NCI-H1436 treated with DMSO at 0.1 percent for 48 hours (cell line): ENCODE measurements at regions not wholly inside any gene's neighbourhood (a gene's known extent, or its start where the extent isn't known, plus 50 kb on each side); places are given as distances from the start of the nearest gene placed in this dataset.

Experiments
- DNase-seq: peaks from one replicate; lab custom pipeline; 2025; lab: John Stamatoyannopoulos, UW

- DNase-seq, result no peak
Observed at GRCh38 chr9:107721705-107722245, 232.2 kb upstream of the KLF4 start.

DNA sequence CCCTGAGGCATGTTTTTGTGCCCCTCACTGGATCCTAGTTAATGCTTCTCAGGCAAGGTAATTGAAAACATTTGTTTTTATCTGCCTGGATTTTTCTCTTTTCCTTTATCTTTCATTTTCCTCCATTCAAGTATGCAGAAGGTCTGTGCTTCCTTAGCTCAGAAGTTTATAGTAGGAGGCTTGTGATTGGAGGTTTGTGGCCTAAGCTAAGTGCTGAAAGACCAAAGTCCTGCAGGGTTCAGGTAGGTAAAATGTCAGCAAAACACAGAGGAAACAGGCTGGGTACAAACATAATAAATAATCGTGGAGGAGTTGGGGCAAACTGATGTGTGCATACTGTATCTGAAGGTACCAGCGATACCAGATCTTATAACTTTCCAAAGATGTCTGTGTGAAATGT, 230.9 kb upstream of the KLF4 start:
- no peak for DNase-seq

GRCh38 chr9:107717529-107718314, 228.2 kb upstream of the KLF4 start:
- no peak for DNase-seq

DNA sequence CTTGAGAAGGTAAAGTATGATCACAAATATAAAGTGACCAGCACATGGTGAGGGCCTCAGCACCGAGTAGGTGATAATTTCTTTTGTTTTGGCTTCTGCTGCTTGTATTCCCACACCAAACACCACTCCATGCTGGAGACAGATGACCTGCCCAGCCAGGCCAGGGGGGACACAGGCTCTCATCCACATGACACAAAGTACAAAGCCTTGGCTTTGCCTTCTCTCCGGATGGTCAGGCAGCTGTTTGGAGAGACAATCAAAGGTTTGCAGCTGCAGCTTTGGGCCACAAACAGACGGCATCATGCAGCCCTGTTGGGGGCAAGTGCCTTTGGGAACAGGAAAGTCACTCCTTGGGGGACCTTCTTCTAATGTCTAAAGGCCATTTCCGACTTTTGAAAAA, 226.2 kb upstream of the KLF4 start:
- no peak for DNase-seq

GRCh38 chr9:107713470-107713869, 223.9 kb upstream of the KLF4 start:
- DNase-seq, result no peak

- DNase-seq, result no peak
Observed at GRCh38 chr9:107712390-107712789, 222.8 kb upstream of the KLF4 start.

DNA sequence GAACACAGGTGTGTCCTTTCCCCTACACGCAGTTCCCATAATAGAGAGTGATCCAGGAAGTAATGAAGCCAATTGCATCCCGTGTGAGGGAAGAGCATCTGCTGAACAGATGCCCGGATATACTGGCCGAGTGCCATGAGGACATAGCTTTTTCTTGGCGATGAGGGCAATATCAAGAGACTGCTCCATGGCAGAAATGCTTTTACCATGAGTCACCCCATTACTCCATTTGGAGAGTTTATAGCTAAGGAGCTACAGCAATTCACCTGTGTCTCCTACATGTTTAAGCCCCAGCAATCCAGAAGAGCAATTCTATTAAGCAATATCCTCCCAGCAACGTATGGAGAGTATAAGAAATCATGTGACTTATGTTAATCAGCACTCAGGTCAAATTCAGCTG, 222.0 kb upstream of the KLF4 start:
- DNase-seq, result no peak

DNA sequence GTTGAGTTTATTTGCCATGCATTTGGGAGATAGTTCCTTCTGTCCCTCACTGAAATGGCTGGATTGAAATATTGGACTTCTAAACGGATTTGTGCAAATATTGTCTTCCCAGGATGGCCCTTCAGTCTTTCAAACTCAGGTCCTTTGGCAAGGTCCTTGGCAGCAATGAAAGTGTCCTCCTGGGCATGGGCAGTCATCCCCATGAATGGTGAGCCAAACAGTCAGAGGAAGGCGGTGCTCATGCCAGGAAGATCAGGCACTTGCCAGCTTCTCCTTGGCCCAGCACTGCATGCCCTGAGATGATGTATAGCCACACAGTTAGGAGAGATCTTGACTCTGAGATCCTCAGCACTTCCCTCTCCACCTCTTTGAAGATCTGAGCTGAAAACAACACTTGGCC, 221.4 kb upstream of the KLF4 start:
- DNase-seq, result no peak

GRCh38 chr9:107710546-107710945, 221.0 kb upstream of the KLF4 start:
- DNase-seq, result no peak

GRCh38 chr9:107708791-107709190, 219.2 kb upstream of the KLF4 start:
- no peak for DNase-seq

- DNase-seq, result no peak
Observed at GRCh38 chr9:107707915-107708441, 218.4 kb upstream of the KLF4 start.

DNA sequence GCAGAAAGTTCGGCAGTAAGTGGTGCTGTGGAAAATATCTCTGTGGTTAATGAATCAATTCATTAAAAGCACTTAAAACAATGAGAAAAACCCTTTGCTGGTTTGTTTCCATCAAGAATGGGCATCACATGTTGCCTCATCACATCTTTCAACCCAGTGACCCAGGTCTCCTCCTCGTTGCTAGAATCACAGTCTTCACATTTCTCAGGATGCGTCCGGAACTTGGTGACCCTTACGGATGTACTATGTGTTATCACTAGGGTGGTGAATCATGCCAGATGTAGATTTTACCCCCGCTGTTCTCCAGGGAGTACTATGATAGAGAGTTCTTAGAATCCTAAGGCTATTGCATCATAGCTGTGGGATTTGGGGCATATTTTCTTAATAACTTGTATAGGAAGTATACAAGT, 217.9 kb upstream of the KLF4 start:
- no peak for DNase-seq

- no peak for DNase-seq
Observed at GRCh38 chr9:107706701-107707427, 217.3 kb upstream of the KLF4 start.

DNA sequence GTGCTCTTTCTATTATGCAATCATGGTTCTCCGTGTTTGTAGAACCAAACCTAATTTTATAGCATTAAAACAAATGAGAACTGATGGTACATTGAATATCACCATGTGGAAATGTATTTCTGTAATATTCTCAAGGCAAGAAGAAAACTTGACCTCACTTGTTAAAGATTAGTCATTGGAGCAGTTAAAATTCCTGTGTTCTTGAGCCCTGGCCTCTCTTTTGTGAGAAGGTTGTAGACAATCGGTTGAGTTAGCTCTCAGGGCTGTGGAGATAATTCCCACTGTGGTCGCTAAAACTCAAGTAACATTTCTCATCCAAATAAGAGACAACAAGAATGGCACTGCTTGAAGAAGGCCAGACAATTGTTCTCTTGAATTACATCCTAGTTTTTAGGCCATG, 216.0 kb upstream of the KLF4 start:
- no peak for DNase-seq

DNA sequence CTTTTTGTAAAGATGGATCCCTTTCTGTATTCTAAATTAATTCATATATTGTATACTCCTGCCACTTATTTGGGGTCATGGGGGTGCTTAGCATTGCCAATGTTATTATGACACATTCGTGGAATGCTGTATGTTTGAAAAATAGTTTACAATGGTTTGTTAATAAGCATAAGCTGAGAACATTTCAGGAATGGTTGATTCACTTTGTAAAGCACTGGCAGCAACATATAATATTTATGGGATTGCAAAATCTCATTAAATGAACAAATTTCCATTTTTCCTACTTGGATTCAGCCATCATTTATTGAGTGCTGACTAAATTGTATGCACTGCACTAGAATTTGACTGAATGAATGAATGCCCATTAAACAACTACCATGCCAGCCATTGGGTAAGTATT, 215.2 kb upstream of the KLF4 start:
- DNase-seq, result no peak

- DNase-seq, result no peak
Observed at GRCh38 chr9:107703651-107704050, 214.1 kb upstream of the KLF4 start.

GRCh38 chr9:107700847-107701246, 211.3 kb upstream of the KLF4 start:
- no peak for DNase-seq

GRCh38 chr9:107699231-107699630, 209.7 kb upstream of the KLF4 start:
- no peak for DNase-seq

DNA sequence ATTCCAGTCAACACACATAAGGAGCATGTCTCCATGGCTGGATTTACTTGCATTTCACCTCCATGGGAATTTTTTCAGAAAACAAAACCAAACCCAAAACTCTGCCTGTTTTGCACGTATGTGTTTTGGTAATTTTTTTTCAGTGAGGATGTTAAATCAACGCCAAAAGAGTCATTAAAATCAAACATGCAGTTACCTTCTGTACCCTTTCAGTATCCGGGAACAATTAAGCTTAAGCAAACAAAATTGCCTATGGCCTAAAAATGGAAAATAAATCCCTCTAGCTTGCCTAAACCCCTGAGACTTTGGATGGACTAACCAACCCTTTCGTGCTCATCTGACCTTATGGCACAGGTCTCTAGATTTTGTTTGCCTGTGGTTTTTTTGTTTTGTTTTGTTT, 209.2 kb upstream of the KLF4 start:
- no peak for DNase-seq

DNA sequence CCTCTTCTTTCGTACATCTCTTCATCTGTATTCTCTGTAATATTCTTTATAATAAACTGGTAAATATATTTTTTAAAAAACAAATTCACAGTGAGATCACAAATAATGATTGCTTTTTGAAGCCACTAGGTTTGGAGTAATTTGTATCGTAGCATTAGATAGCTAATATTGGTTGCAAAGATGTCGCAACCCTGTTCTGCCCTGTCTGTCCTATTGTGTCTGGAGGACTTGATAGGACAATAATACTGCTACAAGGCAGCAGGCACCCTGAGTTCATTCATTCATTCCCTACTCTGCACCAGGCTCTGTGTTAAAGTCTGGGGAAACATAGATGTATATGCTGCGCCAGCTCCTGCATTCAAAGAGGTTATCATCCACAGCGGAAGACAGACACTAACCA, 206.7 kb upstream of the KLF4 start:
- no peak for DNase-seq

DNA sequence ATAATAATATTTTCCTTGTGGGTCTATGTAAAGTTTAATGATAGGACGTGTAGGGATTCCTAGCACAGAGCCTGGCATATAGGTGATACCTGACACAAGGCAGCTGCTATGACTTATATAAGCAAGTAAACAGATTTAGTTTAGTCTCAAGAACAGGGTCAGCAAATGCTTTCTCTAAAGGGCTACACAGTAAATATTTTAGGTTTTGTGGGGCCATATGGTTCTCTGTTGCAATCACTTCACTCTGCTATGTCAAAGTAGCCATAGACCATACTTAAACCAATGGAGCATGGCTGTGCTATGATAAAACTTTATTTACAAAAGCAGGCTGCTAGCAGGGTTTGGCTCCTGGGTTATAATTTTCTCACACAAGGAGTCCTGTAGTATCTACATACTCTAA, 204.8 kb upstream of the KLF4 start:
- no peak for DNase-seq

GRCh38 chr9:107693625-107694326, 204.2 kb upstream of the KLF4 start:
- no peak for DNase-seq

DNA sequence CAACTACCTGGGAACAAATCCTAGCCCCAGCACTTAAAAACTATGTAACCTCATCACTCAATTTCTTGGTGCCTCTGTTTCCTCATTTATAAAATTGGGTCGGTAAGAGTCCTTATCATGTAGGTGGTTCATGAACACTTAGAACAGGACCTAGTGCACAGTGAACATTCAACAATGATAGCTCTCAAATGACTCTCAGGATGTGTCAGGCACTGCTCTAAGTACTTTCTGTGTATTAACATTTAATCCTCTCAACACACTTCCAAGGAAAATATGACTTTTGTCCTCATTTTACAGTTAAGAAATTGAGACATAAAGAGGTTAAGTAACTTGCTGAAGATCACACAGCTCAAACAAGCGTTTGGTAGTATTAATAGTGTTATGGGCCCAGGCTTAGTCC, 202.1 kb upstream of the KLF4 start:
- no peak for DNase-seq
